Renal pelvis (tissue), 1 donor: ENCODE measurements at regions not wholly inside any gene's neighbourhood (a gene's known extent, or its start where the extent isn't known, plus 50 kb on each side); places are given as distances from the start of the nearest gene placed in this dataset.
A peak's percentile ranks its signal among the peaks of the same experiment; 100 is the strongest.

Experiments
- DNase-seq: peaks from one replicate; pipeline ENCODE4 v3.0.0-alpha.2; 2013

DNA sequence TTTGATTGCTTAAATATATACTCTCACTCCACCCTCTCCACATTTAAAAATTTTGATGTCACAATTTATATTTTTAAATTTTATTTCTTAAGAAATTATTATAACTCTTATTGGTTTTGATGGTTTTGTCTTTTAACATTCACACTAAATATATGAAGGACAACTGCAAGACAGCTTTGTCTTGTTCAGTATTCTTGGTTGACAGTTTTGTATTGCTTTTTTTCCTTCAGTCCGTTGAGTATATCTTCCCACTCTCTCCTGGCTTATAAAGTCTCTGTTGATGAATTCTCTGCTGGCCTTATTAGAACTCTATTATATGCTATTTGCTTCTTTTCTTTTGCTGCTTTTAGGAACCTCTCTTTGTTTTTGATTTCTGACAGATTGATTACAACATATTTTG is 392.2 kb downstream of the C6orf118 start:
- DNase-seq, result no peak

DNA sequence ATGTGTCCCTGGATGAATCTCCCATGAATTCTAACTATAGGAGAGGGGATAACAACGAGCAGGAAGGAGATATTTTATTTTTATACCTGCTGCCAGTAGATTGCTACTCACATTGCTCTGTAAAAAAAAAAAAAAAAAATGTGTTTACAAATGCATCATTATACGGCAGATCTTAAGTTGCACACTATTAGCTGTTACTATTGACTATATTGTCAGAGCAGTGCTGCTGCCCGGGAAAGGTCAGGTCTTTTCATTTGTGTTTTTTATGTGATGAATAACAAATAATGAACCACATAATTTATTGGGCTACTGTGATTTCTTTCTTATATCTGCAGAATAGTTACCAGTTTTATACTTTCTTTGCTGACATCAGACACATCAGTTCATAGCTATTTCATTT is 393.3 kb downstream of the C6orf118 start:
- DNase-seq, result no peak

DNA sequence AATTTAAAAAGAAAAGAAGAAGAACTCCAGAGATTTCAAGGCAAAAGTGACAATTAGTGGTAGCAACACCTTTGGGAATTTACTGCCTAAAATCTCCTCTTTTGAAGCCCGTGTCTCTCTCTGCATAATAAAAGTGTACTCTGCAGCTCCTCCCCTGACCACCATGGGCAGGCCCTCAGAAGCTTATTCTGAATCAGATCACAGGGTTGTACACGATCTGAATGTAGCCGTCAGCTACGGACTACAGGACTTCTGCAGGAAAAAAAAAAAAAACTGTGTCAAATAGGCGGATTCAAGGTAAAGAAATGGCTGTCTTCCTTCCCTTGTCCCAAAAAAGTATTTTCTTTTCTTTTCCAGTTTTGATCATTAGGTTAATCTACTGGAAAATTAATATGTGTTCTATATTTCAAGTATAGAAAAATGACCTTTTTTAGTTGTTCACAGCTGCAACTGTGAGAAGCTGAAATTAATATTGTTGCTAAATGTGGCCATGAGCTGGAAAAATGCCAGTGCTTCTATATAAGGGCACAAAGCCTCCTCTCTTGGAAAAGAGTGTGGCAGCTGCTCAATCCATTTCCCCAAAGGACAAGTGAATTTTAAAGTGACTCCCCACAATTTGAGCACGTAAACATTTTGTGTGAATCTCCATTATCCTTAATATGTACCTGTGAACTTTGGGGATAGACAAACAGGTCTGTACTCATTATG is 397.4 kb downstream of the C6orf118 start:
- no peak for DNase-seq

DNA sequence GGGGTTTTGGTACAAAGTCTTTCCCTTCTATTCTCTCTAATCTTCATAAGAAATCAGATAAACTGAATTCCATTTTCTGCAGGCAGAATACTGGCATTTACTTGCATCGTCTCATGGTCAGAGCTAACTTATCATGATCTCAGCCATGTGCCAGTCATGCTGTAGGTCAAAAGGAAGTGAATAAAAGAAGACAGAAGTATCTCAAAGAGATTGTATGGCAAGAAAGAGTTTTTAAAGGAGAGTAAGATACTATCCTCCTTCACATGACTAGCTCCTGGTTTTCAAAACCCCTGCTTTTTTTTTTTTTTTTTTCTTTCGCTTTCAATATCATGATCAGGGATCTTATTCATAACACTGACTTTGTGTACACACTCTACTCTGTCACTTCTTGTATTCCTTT is 398.3 kb downstream of the C6orf118 start:
- no peak for DNase-seq

DNA sequence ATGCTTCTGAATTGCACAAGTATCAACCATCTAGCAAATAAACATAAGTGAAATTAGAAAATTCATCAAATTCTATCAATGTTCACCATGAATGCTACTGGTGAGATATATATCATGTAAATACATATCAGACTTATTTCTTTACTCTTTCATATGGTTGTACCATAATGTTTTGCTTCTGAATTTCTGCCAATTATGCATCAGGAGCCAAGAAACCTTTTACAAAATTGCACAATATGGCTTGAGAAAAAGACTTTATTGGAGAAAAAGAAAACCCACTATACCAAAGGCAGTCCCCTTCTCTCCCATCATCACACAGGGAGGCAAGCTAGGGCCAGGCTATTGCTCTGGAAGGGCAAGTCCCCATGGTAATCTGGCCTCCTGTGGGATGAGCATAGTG is 402.6 kb downstream of the C6orf118 start:
- DNase-seq, result no peak

DNA sequence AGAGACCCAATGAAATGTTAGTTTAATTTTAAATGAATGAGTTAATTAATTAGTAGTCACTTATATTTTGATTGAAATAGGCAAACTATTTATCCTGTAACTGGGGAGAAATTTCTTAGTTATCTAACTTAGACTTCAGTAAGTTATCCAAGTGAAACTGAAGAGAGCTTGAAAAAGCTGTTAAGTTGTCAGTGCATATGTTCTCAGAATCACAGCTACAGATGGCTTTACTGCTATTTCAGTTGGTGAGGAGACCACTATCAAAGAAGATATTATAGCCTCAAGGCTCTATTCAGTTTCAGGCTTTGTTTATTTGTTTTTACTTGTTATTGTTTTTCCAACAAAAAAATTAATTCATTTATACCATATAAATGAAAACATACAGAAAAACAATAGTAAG is 404.1 kb downstream of the C6orf118 start:
- DNase-seq, result no peak

DNA sequence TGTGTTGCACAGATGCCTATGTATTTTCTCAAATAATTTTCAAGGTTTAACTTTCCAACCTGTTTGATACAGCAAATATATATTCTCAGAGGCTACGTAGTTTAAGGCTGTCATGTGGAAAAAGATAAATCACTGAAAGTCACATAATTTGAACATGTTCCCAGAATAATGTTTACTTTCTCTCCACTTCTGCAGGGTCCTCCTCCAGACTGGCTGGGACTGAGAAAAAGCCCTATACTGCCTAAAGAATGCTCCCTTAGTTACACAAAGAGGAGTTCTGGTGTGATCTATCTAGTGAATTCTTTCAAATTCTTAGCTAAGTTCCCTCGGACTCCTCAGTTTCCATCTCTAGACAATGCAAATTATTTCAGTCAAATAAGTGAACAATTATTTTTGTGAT is 411.0 kb downstream of the C6orf118 start:
- DNase-seq, result no peak

DNA sequence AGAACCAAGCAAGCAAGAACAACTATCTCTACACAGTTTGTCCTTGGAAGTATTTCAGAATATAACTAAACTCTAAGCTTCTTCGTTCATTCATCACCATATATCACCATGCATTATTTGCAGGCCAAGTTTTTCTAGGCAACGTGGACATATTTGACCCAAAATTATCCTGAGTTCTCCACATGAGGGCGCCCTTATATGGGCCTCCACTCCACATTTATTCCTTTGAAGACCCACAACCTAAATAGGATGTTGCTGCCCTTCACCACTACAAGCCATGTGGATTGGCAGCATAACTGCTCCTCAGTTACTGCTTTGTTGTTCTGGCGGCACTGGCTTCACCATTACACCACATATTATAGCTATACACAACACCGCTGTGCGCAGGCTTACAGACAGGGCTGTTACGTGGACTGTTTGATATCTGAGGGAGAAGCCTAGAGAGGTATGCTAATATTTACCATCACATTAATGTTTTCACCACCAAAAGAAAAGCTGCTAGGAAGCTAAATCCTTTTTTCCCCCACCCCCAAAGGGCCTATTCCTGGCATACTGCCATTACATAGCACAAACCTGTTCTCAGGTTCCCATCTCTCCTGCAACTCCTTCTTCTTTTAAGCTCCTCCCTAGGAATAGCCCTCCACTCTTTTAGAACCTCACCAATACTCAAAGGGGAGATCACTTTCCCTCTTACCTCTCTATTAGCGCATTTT is 411.7 kb downstream of the C6orf118 start:
- no peak for DNase-seq

DNA sequence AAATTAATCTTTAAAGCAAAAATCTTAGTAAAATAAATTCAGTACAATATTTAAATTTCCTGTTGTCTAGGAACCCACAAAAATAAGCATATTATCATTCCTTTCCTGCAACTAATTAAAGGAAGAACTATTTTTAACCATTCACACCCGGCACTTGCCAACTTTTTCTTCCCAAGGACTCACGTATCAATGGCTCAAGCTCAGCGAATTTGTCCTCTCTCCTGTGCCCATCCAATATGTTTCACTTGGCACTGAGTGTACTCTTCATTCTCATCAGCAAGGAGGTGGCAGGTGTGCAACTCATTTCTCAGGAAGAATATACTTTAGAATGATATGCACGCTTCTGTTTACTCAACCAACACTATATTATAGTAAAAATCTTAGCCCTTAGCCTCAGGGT is 419.4 kb downstream of the C6orf118 start:
- DNase-seq, result no peak

DNA sequence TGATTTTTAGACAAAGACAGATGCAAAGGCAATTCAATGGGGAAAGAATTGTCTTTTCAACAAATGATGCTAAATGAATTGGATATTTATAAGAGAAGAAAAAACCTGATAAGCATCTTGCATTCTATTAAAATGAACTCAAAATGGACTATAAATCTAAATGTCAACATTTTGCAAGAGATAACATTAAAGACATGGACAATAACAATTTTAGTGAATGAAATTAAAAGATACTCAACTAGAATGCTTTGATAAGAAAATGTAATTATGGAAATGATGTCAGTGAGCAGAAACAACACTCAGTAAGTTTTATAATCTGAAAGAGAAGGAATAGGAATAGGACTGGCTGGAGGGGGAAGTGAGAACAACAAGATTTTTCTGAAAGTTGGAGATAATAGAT is 421.7 kb downstream of the C6orf118 start:
- no peak for DNase-seq

DNA sequence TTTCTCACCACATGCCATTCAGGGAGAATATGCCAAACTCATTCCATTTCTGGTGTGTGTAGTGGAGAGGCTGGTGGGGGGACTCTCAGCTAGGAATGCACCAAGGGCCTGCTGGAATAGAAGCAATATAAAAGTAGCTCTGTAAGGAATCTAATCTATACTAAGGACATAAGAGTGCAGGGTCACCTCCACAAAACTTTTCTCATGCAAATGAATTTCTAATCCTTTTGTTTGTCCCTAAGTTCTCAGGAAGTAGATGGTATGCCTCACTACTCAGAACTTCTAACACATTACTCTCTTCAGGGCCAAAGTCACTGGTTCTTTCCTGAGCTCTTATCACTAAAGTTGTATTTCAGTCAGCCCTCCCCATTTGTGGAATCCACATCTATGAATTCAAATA is 427.2 kb downstream of the C6orf118 start:
- no peak for DNase-seq

DNA sequence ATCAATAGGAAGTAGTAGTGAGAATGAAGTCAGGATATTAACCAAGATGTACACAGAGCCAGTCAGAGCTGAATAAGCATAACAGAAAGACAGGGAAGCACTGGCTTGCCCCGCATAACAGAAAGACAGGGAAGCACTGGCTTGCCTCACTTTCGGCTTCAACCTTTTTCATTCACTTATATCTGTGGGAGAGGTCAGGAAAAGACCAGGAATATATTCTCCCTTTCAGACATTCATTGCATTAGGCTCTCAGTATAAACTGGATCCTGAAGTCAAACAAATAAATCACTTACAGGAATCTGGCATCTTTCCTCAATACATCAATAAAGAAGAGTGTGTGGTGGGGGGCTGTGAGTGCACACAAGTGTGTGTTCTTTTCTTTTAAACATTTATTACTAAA is 437.6 kb downstream of the C6orf118 start:
- DNase-seq, result no peak

DNA sequence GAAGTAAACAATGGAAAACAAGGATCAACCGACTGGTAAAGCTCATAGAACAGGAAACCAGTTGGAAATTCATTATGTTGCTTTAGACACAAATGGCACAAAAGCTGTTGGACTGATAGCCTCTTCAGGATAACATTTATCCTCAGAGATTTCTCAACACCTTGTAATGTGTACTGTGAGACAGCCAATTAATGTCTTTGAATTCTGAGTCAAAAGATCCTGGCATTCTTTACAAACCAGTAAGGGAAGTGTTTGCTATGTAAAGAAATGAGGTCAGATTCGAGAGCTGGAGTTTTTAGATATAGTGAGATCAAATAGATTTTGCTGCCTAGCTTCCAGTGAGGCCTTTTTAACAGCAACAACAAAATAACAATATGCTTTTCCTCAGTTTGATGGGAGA is 439.2 kb downstream of the C6orf118 start:
- no peak for DNase-seq

DNA sequence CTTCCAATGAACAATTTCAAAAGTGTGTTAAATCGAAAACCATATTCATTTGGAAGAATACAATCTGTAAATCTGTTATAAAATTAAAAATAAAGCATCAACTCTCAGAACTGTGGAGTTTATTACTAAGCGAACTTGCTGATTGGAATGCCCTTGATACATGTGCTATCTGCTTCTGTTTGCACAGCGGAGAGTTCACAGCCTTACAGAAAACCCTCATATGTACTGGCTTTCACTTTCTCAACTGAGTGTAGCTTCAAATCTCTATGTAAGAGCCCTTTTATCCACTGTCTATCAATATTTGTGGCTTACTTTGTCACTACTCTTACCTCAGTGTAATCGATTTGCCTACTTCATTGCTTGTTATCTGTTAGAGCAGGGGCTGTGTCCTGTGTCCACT is 447.4 kb downstream of the C6orf118 start:
- no peak for DNase-seq

DNA sequence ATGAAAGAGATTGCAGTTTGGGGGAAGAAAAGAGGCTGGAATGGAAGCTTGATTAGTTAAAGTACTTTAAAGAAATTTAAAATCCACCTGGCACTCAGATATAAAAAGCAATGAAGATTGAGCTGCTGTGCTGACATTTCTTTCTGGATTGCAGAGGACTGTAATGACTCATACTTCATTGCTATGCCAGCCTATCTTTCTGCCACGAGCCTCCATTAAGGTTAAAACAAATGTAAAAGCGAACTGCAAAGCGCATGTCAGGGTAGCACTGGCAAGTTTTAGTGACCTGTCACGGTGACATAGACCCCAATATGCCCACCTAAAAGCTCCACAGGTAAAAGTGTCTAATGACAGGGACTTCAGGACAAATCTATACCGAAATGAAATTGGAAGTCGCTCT is 449.6 kb downstream of the C6orf118 start:
- no peak for DNase-seq

DNA sequence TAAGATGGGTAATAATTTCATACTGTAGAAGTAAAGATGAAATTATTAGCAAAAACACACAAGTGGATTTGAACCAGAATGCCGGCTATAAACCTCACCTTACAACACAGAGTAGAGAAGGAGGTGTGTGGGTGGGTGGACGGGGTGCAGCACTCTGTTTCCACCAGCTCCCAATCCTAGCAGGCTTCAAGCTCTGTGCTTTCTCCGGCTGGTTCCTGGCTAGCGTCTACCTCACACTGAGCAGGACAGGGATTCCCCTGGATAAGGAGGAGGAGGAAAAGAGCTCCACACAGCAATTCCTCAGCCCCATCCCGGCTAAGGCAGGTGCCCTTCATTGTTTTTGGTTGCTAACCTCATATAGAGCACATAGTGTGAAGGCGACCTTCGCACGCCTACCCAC is 453.3 kb downstream of the C6orf118 start:
- no peak for DNase-seq

DNA sequence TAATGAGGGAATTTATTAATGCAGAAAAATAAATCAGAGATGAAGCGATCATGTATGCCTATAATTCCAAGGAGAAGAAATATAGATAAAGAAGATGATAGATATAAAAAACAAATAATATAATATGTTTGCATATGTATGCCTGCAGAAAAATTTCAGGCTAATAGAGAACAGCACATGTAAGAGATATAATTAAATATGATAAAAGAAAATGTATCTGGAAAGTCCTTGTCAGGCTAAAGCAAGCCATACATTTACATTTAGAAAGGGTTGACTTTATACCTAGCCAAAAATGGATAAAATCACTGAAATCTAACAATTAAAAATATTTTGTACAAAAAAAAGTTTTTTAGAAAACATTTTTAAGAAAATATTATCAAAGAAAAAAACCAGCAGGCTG is 454.1 kb downstream of the C6orf118 start:
- no peak for DNase-seq

DNA sequence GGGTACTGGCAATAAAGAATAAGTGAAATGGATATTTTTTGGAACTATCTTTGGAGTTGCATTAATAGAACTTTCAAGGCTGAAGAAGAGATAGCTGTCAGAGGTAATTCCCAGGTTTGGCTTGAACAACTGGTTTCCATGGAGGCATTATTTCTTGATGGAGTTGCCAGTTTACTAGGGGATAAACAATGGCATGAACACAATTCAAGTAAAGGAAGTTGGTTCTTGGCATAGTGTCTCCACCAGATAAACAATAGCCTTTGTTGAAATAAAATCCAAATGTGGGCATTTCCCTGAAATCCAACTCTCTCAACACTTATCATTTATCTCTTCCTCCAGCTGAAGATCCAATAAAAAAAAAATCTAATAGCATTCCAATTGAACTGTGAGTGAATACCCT is 454.9 kb downstream of the C6orf118 start:
- DNase-seq, result no peak

DNA sequence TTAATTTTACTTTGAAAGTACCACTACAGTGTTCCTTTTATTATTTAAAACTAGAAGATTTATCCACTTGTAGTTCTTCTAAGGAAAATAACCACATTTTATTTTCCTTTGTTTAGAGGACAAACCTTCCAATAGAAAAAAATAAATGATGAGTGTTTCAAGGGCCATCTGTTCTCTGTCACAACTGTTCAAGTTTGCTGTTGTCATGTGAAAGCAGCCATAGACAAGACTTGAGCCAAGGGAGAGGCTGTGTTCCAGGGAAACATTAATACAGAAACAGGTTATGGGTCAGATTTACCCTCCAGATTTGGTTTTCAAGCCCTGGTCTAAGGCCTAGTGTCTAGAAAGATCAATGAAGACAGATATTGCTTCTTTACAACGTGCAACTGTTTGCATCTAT is 463.6 kb downstream of the C6orf118 start:
- no peak for DNase-seq

DNA sequence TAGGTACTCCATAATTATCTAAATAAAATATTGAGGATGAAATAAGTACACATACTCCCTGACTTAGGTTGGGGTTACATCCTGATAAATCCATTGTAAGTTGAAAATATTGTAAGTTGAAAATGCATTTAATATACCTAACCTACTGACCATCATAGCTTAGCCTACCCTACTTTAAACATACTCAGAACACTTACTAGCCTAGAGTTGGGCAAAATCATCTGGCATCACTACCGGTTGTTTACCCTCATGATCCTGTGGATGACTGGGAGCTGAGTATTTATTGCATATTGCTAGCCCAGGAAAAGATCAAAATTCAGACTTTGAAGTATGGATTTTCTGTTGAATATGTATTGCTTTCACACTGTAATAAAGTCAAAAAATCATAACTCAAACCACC is 467.3 kb downstream of the C6orf118 start:
- DNase-seq, result no peak

DNA sequence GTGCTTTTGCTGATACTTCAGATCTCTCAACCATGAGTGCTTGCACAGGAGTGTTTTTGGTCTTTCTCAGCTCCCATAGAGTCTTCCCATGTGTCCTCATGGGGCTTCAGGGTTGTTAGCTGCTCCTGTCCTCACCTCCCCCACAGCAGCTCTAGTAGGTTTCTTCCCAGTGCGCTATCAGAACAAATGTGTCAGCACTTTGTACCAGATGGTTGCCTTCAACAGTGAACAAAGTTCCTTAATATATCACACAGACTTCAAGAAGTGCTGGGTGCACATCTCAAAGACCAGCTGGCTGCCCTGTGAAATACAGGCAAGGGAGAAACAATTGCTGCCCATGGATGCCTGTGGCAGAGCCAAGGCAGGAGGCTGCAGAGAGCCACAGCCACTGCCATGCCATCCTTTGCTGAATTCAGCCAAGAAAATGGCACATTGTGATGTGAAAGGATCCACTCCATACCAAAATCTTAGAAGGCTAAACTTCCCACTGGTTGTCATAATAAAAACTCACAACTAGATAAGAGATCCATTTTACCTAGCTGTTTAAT is 471.3 kb downstream of the C6orf118 start:
- peak; percentile 14 for DNase-seq

DNA sequence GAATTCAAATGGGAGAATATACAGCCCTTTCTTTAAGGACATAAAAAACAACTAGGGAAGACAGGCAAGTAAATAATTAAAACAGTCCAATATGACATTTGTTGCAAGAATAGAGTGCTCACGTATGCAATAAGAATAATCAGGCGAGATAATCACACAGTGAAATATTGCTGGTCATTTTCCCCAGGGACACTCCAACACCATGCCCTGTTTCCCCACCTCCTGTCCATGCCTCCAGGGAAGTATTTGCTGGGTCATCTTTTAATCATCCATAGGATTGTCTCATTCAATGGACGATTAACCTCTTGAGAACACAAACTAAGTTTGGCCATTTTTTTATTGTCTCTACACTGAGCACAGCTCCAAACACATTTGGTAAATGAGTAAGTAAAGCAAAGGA is 472.9 kb downstream of the C6orf118 start:
- DNase-seq, result no peak

DNA sequence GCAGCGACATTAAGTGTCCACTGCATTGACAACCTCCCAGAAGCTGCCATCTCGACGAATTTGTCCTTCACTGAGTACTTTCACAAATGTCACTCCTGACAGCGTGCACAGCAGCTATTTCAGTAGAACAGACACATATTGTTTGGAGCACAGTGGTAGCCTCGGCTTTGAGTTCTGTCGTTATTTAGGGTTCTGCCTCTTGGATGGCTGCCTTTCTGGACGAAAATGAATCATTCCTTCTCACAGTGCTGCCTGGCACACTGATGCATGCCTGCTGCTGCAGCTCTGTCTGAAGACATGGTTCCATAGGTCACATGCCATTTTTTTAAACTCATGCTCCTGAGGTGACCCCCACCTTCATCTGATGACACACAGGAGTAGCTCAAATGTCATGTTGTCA is 477.0 kb downstream of the C6orf118 start:
- DNase-seq, result no peak

DNA sequence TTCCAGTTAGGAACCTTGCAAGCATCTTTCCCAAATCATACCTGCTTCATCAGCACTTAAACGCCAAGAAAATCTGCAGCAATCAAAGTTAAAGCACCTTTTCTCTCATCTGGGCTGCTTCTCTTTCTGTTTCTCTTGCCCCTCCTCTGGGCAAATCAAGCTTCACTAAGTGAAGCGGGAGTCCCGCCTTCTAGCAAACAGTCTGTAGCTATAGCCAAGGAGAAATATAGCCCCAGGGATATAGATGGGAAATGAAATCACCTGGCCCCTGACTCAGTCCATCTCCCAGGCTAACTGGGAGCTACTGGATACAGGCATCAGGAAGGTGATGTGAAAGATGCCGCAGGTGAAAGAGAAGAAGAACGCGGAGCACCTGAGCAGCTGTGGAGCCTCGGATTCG is 481.9 kb downstream of the C6orf118 start:
- no peak for DNase-seq
